ENCODE measurements at regions not wholly inside any gene's neighbourhood (a gene's known extent, or its start where the extent isn't known, plus 50 kb on each side); places are given as distances from the start of the nearest gene placed in this dataset.

GRCh38 chr20:1790386-1790785, 104.8 kb upstream of the SIRPA start:
- no peak for DNase-seq (ENCODE audit: low spot score)

GRCh38 chr20:1788044-1788443, 107.2 kb upstream of the SIRPA start:
- DNase-seq (ENCODE audit: low spot score): no peak

DNA sequence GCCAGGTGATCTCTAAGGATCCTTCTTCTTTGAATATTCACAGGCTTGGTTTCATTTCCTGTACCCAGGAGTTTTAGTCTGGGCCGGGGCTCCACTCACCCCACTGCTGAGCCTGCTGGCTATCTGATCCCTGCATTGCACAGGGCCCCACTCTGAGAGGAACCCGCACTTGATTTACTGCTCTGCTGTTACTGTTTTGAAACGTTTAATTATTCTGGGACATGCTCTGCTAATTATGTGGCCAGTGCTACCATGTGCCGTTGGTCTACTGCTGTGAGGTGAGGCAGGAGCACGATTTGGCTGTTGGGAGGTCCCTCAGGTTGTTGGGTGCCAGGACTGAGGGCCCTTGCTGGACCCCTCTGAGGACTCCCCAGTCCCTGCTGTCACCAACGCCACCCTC, 108.7 kb upstream of the SIRPA start:
- no peak for DNase-seq (ENCODE audit: low spot score)

GRCh38 chr20:1784586-1784985, 110.6 kb upstream of the SIRPA start:
- no peak for DNase-seq (ENCODE audit: low spot score)

DNA sequence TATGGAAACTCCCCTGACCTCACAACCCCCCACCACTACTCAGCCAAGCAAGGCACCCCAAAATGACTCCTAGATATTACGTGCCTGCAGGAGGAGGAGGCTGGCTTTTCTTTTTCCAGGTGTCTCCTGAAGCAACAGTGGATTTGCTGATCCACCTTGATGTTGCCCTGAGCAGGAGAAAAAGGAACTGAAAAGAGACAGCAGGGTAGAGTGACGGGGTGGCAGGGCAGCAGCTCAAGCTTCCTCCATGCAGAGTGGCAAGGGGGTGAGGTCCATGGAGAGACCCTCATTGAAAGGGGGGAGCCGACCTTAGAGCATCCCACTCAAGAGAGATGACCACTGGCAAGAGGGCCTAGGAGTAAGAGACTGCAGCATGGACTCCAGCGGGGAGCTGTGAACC, 112.0 kb upstream of the SIRPA start:
- DNase-seq (ENCODE audit: low spot score): no peak

- no peak for DNase-seq (ENCODE audit: low spot score)
These were observed 113.0 kb upstream of the SIRPA start for GRCh38 chr20:1782181-1782580.

- no peak for DNase-seq (ENCODE audit: low spot score)
These were observed 115.6 kb upstream of the SIRPA start for GRCh38 chr20:1779567-1779966.

DNA sequence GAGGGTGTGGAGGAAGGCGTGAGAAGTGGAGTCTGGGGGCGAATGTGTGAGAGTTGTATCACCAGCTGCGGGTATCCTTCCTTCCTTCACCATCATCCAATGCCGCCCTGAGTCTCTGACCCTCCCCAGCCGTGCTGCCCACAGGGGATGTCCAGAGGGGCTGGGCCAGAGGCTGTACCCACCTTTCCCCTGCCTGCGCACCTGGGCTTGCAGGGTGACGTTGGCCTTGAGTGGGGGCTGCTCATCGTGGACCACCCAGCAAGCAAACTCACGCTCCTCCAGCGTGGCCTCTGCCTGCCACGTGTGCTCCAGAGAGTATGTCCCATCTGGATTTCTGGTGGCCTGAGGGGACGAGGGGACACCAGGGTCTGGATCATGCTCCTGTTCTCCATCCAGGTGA, 116.9 kb upstream of the SIRPA start:
- DNase-seq (ENCODE audit: low spot score): no peak

DNA sequence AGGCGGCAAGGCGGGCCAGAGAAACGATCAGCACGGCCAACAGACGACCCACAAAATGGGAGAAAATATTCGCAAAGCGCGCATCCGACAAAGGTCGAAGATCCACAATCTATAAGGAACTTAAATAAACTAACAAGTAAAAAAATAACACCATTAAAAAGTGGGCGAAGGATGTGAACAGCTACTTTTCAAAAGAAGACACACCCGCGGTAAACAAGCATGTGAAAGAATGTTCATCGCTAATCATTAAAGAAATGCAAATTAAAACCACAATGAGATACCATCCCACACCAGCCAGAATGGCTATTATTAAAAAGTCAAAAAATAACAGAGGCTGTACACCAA, 117.8 kb upstream of the SIRPA start:
- DNase-seq (ENCODE audit: low spot score): no peak

- peak; percentile 88 for DNase-seq (ENCODE audit: low spot score)
These were observed 118.3 kb upstream of the SIRPA start for GRCh38 chr20:1776681-1777475.

- DNase-seq (ENCODE audit: low spot score): peak; percentile 35
These were observed 117.5 kb upstream of the SIRPG start for GRCh38 chr20:1775117-1775516.

DNA sequence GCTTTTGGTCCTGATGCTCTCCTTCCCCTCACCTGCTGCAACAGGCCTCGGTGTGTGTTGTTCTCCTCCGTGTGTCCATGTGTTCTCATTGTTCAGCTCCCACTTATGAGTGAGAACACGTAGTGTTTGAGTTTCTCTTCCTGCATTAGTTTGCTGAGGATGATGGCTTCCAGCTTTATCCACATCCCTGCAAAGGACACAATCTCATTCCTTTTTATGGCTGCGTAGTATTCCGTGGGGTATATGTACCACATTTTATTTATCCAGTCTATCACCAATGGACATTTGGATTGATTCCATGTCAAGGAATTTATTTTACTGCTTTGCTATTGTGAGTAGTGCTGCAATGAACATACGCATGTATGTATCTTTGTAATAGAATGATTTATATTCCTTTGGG, 116.9 kb upstream of the SIRPG start:
- no peak for DNase-seq (ENCODE audit: low spot score)

DNA sequence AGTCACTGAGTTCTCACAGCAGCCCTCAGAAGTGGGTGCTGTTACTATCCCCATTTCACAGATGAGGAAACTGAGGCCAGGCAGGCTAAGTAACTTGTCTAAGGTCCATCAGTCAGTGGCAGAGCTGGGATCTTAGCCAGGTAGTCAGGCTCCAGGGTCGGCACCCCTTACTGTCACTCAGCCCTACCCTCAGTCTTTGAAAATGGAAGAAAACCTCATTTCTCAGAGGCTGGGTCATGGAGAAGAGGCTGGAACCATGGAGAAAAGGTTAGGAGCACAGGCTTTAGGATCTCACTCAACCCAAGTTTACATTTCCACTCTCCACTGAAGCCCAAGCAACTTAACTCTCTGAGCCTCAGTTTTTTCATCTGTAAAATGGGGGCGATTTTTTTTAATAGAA, 116.2 kb upstream of the SIRPG start:
- no peak for DNase-seq (ENCODE audit: low spot score)

GRCh38 chr20:1769491-1769890, 111.9 kb upstream of the SIRPG start:
- DNase-seq (ENCODE audit: low spot score): no peak

DNA sequence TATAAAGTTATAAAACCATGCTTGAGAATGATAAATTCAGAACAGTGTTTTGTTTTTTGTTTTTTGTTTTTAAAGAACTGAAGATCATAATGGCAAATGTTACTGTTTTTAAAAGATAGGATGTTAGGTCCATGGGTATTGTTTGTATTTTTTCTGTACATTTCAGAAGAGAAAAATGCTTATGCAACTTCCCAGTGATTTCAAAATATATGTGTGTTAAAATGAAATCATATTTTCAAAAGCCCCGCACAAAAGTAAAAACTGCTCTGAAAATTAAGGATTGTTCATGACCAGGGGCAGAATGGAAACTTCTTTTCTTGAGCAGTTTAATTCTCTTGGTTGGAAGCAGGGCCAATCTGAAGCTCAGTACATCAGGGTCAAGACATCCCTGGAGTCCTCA, 109.2 kb upstream of the SIRPG start:
- DNase-seq (ENCODE audit: low spot score): no peak

DNA sequence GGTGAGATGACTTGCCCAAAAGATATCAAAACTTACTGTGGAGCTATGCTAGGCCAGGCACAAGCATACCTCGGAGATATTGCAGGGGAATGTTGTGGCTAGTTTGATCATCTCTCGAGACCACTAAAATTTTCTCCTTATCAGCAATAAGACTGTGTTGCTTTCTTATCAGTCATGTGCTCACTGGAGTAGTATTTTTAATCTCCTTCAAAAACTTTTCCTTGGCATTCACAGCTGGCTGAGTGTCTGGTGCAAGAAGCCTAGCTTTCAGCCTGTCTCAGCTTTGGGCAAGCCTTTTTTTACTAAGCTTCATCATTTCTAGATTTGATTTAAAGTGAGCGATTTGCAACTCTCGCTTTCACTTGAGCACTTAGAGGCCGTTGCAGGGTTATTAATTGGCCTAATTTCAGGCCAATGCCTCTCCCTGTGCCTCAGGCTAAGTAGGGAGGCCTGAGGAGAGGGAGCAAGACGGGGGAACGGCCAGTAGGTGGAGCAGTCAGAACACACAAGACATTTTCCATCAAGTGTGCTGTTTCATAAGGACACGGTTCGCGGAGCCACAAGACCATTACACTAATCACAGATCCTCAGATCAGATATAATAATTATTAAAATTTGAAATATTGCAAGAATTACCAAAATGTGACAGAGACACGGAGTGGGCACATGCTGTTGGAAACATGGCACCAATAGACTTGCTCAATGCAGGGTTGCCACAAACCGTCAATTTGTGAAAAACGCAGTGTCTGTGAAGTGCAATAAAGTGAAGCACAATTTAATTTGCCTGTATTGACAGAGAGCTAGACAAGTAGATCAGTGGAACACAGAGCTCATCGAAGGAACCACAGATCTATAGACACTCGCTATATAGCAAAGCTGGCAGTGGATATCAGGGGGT, 106.8 kb upstream of the SIRPG start:
- peak; percentile 85 for DNase-seq (ENCODE audit: low spot score)

DNA sequence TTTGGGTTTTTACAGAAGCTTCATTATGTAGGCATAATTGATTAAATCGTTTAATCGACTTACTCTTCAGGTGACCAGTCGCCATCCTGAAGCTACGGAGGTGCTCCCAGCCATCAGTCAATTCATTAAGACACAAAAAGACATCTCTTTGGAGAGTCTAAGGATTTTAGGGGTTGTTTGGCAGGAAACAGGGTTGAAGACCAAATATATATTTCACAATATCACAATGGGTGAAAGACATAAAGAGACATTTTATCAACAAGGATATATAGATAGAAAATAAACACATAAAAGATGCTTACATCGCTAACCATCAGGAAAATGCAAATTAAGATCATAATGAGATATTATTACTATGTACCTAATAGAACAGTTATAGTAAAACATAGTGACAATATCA, 104.0 kb upstream of the SIRPG start:
- no peak for DNase-seq (ENCODE audit: low spot score)

DNA sequence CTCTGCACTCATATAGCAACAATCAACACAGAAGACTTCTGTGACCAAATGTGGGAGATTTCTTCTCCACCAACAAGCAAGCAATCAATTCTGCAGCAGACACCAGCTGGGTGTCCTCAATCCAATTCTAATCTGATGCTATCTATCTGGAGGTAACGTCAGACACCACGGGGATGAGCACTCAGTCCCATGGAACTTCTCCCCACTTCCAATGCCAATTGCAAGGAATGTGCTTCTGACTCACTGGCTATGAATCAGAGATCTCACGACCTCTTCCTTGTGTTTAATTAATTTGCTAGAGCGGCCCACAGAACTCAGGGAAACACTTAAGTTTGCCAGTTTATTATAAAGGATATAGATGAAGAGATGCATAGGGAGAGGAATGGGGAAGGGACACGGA, 103.5 kb upstream of the SIRPG start:
- peak; percentile 77 for DNase-seq (ENCODE audit: low spot score)

DNA sequence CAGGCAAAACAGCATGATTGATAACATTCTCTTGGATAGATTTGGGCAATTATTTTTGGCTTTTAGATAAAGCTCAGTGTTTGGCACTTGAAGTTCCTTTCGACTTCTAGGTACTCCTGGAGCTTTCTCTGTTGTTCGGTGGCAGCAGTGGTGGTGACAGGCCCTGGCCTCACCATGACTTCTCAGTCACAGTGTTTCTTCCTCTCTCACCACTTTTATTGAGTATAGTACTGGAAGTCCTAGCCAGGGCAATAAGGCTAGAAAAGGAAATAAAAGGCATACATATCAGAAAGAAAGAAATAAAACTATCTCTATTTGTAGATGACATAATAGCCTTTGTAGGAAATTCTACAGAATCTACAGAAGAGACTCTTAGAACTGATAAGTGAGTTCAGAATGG, 101.2 kb upstream of the SIRPG start:
- DNase-seq (ENCODE audit: low spot score): no peak

GRCh38 chr20:1757606-1758512, 100.3 kb upstream of the SIRPG start:
- no peak for DNase-seq (ENCODE audit: low spot score)

GRCh38 chr20:1757072-1757471, 99.5 kb upstream of the SIRPG start:
- DNase-seq (ENCODE audit: low spot score): no peak

GRCh38 chr20:1754749-1755148, 97.2 kb upstream of the SIRPG start:
- no peak for DNase-seq (ENCODE audit: low spot score)
